ENCODE measurements at regions not wholly inside any gene's neighbourhood (a gene's known extent, or its start where the extent isn't known, plus 50 kb on each side); places are given as distances from the start of the nearest gene placed in this dataset.
A peak's percentile ranks its signal among the peaks of the same experiment; 100 is the strongest.
"Not testable (repeated sequence)": the region's sequence is repeated elsewhere in the genome, so short reads cannot be mapped to it uniquely, and the experiment has no call there.

DNA sequence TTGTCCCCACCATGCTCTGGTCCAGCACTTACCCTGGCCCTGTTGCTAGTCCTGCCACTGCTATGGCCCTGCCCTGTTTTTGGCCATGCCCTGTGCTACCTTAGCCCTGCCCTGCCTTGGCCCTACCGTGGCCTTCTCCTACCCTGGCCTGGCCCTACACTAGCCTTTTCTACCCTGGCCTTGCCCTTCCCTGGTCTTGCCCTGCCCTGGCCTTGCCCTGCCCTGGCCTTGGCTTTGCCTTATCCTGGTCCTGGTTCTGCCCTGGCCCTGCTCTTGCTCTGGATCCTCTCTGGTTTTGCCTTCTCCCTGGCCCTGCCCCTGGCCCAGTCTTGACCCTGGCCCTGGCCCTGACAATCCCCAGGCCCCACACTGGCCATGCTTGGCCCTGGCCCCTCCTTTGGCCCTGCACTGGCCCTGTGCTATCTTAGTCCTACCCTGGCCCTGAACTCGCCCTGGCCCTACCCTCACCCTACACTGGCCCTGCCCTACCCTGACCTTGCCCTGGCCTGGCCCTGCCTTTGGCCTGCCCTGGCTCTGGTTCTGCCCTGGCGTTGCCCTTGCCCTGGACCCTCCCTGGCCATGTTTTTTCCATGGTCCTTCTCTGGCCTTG lies 235.0 kb downstream of the GOLGA6L6 start:
- not testable (repeated sequence) for DNase-seq

DNA sequence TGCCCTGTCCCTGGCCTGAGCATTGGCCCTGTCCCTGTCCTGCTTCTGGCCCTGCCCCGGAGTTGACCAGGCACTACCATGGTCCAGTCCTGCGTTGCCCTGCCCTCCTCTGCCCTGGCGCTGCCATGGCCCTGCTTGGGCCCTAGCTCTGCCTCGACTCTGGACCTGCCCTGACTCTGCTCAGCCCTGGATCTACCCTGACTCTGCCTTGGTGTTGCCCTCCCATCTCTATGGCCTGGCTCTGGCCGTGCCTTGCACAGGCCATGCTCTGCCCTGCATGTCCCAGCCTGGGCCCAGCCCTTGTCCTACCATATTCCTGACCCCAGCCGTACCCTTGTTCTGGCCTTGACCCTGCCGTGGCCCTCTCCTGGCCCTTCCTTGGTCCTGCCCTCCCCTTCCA lies 235.7 kb downstream of the GOLGA6L6 start:
- not testable (repeated sequence) for DNase-seq

DNA sequence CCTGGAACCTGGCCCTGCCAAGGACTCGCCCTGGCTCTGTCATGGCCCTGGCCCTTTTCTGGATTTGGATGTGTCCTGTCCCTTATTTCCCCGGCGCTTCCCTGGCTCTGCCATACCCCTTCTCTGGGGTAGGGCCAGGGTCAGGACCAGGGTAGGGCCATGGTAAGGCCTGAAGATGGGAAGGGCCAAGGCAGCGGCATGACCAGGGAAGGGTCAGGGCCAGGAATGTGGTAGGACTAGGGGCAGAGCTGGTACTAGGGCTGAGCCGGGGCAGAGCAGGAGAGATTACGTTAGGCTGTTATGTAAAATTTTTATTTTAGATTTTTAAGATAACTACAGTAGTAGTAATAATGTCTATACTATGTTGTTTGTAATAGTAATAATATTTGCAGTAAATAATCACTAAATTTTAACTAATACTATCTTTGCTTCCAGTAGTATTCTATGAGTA lies 236.6 kb downstream of the GOLGA6L6 start:
- not testable (repeated sequence) for DNase-seq

DNA sequence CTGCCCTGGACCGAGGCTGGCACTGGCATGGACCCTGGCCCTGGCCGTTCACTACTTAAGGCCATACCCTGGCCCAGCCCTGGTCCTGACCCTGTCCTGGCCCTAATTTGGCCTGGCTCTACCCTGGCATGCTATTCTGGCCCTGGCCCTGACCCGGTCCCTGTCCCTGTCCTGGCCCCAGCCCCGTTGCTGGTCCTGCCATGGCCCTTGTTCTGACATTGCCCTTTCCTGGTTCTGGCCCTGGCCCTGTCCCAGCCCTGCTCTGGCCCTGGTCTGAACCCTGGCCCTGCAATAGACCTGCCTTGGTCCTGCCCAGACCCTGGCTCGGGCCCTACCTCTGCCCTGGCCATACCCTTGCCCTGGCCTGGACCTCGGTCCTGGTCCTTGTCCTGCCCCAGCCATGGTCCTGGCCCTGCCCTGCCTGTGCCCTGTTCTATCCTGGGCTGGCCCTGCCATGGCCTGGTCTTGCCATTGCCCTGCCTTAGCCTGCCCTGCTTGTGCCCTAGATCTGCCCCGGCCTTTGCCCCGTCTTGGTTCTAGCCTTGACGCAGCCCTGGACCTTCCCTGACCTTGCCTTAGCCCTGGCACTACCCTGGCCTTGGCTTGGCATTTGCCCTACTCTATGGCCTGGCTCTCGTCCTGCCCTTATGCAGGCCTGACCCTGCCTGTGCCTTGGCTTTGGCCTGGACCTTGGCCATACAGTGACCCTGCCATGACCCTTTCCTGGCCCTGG lies 237.2 kb downstream of the GOLGA6L6 start:
- DNase-seq: not testable (repeated sequence)

DNA sequence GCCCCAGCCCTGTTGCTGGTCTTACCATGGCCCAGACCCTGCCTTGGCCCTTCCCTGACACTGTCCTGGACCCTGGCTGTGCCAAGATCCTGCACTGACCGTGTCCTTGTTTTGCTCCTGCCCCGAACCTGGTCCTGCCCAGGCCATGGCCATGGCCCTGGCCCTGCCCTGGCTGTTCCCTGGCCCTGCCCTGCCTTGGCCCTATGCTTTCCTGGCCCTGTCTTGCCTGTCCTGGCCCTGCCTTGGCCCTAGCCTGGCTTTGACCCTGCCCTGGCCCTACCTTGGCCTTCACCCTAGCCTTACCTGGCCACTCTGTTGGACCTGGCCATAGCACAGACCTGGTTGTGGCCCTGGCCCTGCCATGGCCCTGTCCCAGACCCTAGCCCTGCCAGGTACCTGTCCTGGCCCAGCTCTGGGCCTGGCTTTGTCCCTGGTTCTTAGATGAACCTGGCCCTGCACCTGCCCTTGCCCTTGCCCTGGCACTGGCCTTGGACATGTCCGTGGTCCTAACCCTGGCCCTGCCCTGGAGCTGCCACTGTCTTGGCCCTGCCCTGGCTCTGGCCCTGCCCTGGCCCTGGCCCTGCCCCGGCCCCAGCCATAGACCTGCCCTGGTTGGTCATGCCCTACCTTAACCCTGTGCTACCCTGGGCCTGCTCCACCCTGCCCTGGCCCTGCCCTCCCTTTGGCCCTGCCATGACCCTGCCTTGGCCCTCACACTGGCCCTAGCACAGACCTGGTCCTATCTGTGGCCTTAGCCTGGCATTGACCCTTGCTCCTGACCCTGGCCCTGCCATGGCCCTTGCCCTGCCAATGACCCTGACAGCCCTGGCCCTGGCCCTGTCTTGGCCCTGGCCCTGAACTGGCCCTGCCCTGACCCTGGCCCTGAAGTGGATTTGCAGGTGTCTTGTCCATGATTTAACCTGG lies 238.1 kb downstream of the GOLGA6L6 start:
- peak; percentile 56 for DNase-seq

DNA sequence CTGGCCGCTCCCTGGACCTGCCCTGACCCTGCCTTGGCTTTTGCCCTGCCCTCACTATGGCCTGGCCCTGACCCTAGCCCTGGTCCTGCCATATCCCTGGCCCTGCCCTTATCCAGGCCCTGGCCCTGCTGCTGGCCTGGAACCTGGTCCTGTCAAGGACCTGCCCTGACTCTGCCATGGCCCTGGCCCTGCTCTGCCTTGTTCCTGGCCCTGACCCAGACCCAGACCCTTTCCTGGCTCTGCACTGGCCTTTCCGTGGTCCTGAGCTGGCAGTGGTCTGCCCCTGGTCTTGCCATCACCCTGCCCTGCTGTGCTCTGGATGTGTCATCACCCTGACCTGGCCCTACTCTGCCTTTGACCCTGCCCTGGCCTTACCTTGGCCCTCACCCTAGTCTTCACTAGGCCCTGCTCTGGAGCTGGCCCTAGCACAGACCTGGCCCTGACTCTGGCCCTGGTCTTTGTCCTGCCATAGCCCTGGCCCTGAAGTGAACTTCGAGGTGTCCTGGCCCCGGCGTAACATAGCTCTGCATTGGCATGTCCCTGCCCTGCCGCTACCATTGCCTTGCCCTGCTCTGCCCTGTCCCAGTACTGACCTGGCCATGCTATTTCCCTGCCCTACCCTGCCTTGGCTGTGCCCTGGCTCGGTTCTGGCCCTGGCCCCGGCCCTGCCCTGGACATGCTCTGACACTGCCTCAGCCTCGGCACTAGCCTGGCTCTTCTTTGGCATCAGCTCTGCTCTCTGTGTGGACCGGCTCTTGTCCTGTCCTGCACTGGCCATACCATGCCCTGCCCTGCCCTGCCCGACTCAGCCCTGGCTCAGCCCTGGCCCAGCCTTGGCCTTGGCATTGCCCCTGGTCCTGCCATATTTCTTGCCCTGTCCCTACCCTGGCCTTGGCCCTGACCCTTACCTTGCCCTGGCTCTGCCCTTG lies 239.2 kb downstream of the GOLGA6L6 start:
- peak; percentile 53 for DNase-seq

DNA sequence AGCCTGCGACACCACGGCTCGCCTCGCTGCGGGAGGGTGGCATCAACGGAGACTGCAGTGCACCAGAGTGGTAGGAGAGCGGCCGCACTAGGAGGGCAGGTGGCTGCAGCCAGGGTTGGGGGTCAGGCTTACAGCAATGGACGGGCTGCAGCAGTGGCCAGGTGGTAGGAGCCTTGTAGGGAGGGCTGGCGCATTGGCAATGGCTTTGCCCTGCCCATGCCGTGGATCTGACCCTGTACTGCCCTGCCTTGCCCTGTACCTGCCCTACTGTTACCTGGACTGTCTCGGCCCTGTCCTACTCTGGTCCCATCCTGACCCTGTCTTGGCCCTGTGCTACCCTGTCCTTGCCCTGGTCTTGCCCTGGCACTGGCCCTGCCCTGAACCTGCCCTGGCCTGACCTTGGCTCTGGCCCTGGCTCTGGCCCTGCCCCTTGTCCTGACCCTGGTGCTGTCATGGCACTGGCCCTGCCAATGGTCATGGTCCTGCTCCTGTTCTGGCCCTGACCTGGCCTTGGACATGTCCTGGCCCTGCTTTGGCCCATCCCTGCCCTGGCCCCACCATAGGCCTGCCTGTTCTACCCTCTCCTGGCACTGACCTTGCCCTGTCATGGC lies 240.0 kb downstream of the GOLGA6L6 start:
- peak; percentile 52 for DNase-seq

DNA sequence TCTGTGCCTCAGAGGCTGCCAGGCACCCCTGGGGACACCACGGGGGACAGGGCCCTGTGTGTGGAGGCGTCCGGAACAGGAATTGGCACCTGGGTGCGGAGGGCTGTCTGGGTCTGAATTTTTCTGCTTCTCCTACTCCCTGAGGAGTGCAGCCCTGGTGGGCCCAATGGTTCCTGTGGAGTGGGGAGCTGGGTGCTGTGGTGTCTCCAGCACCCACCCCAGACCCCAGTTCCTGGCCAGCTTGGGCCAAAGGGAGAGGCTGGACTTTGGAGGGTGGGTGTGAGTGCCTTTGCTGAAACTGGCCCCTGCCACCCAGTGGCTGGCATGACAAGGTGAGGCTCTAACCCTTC lies 240.6 kb downstream of the GOLGA6L6 start:
- not testable (repeated sequence) for DNase-seq

DNA sequence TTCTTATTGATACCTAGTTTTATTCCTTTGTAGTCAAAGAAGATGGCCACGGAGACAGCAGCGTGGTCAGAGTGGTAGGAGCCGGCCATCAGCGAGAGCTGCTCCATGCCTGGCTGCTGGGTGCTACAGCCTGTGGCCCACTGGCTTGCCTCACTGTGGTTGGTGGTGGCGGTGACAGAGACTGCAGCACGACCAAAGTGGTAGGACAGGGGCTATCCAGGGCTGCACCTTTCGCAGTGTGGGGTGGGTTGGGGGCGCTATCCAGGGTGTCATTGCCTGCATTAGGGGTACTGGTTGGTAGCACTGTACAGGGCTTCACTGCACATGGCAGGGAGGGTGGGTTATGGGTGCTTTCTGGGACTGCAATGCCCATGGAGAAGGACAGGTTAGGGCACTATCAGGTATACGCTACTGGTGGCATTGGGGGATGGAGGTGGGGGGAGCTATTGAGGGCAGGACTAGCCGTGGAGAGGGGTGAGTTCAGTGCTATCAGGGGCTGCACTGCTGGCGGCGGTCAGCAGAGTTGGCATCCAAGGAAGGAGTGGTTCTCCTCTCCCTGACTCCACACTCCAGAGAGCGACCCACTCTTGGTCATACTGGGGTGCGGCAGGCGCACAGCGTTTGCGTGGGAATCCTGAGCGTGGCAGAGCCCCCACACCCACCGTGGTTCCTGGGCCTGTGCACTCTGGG lies 241.1 kb downstream of the GOLGA6L6 start:
- peak; percentile 53 for DNase-seq

DNA sequence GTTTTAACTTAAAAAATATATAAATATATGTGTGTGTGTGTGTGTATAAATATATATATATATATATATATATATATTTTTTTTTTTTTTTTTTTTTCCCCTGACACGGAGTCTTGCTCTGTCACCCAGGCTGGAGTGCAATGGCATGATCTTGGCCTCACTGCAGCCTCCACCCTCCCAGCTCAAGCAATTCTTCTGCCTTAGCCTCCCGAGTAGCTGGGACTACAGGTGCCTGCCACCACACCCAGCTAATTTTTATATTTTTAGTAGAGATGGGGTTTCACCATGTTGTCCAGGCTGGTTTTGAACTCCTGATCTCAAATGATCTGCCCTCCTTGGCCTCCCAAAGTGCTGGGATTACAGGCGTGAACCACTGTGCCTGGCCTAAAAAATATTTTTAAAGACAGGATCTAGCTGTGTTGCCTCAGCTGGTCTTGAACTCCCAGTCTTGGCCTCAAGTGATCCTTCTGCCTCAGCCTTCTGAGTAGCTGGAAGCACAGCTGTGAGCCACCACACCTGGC lies 243.9 kb downstream of the GOLGA6L6 start:
- DNase-seq: peak; percentile 35

DNA sequence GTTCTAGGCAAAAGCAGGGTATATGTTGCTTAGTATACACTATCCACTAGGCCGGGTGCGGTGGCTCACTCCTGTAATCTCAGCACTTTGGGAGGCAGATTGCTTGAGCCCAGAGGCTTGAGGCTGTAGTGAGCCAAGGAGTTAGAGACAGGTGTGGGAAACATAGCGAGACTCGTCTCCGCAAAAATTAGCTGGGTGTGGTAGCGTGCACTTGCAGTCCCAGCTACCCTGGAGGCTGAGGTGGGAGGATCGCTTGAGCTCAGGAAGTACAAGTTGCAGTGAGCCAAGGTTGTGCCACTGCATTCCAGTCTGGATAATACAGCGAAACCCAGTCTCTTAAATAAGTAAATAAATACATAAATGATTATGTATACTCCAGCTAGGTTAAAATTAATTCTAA lies 245.3 kb downstream of the GOLGA6L6 start:
- peak; percentile 38 for DNase-seq

DNA sequence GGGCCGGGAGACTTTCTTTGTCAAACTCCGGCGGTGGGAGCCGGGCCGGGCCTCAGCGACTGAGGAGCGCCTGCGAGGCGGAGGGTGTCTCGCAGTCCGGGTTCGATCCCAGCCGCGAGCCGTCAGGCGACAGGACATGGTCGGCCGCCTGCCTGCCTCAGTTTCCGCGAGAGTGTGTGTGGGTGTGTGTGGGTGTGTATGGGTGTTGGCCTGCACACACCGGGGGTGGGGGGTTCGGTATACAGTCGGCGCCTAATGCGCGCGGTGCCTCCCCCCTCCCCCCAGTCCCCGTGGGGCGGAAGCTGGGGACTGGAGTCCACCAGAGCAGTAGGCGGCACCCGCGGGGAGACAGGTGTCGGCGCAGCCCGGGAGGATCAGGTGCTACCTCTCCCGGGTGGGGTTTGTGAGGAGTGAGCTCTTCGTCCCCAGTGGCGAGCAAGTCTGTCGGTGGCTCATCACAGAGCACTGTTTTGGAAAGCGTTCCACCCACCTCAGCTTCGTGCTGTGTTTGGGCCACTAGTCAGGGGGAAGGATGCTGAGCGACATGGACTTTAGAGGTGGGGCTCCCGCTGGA lies 246.3 kb downstream of the GOLGA6L6 start:
- peak; percentile 55 for DNase-seq

DNA sequence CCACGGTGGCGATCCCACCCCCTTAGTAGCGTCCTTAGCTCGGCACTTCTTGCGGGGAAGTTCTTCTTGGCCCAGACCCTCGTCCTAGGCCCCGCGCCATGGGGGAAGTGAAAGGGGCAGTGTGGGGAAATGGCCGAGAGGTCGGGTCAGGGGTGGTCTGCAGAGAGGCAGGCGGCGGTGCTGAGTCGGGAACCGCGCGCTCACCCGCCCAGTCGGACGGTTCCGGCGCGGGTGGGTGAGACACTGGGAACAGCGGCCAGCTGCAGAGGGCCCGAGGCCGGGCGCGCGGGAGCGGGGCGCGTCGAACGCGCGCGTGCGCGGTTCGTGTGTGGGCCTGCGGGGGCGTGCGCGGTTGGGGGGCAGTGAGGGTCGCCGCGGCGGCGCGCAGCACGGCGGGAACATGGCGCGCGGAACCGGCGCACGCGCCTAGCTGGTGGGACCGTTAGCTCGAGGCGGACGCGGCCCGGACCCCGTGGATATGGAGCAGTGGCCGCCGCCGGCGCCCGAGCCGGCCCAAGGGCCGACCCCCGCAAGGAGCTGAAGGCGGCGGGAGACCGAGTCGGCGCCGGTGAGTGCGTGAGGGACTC lies 246.9 kb downstream of the GOLGA6L6 start:
- peak; percentile 58 for DNase-seq

DNA sequence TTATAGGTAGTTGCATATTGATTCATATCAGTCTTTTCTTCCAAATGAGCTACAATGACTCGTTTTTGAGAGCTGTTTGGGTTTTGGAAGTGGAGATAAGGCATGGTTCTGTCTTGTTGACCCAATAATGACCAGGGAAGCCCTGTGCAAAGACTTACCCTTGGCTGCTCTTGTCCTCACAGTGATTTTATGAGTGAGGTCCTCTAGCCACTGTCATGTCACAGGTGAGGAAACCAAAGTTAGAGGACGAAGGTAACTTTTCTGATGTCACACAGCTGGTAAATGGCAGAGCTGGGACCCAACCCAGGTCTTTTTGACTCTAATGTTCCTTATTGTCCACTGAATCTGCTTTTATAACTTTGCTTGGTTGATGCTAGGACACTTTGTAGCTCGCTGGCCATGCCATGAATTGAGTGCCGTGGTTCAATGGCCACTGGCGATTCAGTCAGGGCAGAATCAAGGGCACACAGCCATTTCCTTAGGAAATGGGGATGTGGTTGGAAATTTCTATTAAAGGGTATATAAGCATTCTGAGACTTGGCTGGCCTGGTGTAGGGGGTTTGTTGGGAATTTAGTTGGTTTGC lies 249.1 kb downstream of the GOLGA6L6 start:
- DNase-seq: peak; percentile 49

DNA sequence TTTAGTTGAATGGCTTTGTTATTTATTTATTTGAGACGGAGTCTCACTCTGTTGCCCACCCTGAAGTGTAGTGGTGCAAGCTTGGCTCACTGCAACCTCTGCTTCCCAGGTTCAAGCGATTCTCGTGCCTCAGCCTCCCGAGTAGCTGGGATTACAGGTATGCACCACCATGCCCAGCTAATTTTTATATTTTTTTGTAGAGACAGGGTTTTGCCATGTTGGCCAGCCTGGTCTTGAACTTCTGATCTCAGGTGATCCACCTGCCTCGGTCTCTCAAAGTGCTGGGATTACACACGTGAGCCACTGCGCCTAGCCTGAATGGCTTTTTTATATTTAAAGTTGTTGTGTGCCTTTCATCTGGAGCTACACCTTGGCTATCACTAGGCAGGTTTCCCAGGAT lies 250.0 kb downstream of the GOLGA6L6 start:
- DNase-seq: peak; percentile 35

DNA sequence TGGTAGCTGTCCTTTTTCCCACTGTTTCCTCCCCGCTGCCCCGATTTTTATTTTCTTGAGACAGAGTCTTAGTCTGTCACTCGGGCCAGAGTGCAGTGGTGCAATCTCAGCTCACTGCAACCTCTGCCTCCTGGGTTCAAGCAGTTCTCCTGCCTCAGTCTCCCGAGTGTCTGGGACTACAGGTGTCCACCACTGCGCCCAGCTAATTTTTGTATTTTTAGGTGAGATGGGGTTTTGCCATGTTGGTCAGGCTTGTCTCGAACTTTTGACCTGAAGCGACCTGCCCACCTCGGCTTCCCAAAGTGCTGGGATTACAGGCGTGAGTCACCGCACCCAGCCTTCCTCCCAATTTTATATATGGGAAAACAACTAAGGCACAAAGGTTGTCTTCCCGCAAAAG lies 251.0 kb downstream of the GOLGA6L6 start:
- peak; percentile 50 for DNase-seq

DNA sequence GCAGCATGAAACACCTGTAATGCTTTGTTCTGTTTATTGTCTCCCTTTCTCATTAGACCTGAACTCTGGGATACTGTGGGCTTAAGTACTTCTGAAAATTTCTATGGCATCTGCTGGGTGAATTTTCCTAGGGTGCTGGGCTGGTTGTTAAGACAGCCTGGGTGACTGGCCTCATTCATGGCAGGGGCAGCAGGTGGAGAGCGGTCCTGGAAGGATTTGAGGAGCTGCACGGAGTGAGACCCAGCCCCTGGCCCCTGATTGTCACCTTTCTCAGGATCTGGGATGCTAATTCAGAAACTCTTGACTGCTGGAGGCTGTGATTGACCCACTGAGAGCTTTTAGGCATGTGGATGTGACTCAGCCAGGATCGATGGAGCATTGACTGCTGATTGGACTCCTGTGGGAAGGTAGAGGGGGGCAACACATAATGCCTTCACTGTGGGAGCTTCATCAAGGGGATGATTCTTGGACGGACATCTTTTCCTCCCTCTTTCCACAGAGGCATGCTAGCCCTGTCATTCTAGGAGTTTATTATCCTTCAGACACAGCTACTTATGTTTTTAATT lies 252.0 kb downstream of the GOLGA6L6 start:
- DNase-seq: peak; percentile 35

DNA sequence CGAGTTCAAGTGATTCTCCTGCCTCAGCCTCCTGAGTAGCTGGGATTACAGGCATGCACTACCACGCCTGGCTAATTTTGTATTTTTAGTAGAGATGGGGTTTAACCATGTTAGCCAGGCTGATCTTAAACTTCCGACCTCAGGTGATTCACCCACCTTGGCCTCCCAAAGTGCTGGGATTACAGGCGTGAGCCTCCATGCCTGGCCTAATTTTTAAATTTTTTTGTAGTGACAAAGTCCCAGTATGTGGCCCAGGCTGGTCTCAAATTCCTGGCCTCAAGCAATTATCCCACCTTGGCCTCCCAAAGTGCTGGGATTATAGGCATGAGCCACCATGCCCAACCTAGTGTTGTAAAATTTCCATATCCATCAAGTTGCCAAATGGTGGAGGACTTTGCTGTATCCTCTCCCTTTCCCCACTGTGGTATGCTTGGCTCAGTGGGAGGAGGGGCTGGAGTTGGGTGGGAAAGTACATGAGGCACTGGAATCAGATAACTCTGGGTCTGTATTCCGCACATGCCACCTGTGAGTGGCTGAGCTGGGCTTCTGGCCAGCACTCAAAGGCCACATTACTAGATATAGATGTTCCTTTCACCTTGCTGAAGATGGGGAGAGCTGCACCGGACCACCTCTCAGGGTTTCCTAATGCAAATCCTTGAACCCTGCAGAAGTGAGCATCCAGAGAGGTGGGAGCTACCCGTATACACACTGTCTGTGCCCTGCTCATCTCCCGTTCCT lies 252.6 kb downstream of the GOLGA6L6 start:
- DNase-seq: peak; percentile 43

DNA sequence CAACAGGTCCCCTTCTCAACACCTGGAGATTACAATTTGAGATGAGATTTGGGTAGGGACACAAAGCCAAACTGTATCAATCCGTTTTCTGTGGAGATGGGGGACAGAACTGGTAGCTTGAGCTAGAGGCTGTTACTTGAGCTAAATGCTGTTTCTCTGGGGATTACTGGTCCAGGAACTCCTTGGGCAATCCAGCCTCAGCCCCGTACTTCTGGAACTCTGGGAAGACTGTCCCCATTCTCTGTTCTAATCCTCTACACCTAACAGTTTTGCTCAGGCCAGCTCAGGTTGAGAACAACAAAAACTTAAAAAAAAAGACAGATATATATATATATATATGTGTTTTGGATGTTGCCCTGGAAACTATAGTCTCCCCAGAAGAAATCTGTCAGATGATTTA lies 255.0 kb downstream of the GOLGA6L6 start:
- DNase-seq: not testable (repeated sequence)

Data from activated CD8-positive, alpha-beta memory T cell treated with anti-CD3 and anti-CD28 coated beads for 24 hours (primary cell).